ENCODE measurements at regions not wholly inside any gene's neighbourhood (a gene's known extent, or its start where the extent isn't known, plus 50 kb on each side); places are given as distances from the start of the nearest gene placed in this dataset.

- no peak for TF ChIP-seq EZH2 (IDR thresholded peaks at IDR 0.05; ENCODE audit: low read depth)
- TF ChIP-seq CTCF (conservative IDR thresholded peaks at IDR 0.05): no peak
Observed at GRCh38 chr1:195082183-195082582, 1526.1 kb downstream of the KCNT2 start.

Data from PC-9 (cell line).